NCI-H1092 treated with DMSO at 0.1 percent for 48 hours (cell line): ENCODE measurements at regions not wholly inside any gene's neighbourhood (a gene's known extent, or its start where the extent isn't known, plus 50 kb on each side); places are given as distances from the start of the nearest gene placed in this dataset.
A peak's percentile ranks its signal among the peaks of the same experiment; 100 is the strongest.

Source experiments
- DNase-seq: peaks from one replicate; lab custom pipeline; 2025; lab: John Stamatoyannopoulos, UW

DNA sequence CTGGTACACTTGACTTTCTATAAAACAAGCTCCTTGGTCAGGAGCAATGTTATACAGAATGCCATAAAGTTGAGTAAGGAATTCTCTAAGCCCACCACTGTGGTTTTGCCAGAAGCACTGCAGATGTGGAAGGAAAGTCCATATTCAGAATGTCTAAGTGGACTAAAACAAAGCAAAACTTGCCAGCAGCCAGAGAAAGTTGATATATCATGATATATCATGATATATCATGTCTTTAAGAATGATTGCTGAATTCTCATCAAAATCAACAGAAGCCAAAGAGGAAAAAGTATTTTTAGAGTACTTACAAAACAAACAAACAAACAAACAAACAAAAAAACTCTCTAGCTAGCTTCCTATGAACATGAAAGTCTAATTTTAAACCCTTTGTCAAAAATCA lies 424.8 kb upstream of the OR4E1 start:
- DNase-seq = no peak

DNA sequence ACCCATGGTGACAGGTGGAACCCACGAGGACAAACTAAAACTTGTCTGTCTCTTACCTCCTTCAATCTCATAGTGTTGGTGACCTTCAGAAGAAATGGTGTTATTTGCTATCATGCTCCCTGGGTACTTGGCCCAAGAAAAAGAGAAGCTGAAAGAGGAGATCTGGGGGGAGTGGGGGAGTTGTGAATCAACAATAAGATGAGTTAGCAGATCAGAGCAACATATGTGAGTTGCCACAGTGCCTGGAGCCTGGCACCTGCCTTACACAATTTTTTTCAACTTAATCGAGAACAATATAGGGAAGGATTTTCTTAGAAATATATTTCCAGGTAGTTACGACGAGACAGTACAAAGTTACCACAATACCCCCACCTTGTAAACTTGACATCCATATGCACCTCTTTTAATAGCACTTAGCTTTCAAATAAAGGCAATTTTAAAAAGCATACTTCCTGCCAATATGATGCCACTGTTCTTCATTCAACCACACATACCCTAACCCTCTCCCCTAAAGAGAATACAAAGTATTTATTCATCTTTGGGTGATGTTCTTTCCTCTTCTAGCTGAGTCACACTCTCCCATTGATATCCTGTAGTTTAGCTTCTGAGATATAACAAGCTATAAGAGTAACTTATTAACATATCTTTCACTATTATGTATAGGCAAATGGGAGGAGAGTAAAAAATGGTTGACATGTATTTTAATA lies 424.1 kb upstream of the OR4E1 start:
- DNase-seq = no peak

DNA sequence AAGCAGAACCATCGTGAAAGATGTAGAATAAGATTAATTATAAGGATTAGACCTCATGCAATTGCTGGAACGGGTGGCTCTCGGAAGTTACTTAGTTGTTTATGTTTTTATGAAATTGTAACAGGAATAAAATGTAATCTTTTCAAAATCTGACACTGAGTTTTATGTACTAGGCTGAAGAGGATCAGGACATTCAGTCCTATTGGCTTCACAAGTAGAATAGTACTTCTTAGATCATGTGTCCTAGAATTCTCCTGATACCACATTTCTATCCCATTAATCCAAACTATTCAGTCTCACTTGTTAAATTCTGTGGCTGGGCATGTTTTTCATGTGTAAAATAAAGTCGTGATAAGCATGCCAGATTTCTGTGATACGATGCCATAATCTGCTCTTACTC lies 423.5 kb upstream of the OR4E1 start:
- no peak for DNase-seq

DNA sequence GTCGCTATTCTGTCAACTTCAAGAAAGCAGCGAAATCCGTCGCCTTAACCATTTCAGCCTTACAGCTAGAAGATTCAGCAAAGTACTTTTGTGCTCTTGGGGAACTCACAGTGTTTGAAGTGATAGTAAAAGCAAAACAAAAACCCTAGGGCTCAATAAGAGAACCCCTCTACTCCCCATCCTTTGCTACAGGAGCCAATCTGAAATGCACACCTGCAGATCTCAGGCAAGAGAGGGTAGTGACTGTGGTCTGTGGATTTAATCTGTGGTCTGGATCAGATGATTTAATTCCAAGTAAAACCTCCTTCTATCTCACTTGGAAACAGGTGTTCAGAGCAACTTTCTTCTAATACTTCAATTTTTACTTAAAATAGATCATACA lies 422.9 kb upstream of the OR4E1 start:
- no peak for DNase-seq

DNA sequence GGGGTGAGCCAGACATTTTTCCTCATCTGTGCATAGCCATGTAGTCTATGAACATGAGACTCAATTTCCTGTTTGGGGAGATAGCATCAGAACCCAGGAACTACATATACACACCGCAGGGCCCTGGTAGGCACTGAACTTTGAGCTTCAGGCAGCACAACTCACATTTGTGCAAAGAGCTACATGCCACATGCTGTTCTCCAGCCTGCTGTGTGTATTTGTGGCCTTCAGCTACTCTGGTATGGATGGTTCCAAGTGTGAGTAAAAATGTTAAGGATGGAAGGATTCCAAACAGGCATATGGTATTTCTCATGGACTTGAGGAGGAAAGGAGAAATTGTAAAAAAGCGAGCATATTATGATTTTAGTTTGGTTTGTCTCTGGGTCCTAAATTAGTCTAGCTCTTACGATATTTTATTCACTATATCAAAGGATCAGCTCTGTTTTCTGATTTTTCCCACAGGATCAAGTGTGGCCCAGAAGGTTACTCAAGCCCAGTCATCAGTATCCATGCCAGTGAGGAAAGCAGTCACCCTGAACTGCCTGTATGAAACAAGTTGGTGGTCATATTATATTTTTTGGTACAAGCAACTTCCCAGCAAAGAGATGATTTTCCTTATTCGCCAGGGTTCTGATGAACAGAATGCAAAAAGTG lies 422.4 kb upstream of the OR4E1 start:
- DNase-seq = no peak

DNA sequence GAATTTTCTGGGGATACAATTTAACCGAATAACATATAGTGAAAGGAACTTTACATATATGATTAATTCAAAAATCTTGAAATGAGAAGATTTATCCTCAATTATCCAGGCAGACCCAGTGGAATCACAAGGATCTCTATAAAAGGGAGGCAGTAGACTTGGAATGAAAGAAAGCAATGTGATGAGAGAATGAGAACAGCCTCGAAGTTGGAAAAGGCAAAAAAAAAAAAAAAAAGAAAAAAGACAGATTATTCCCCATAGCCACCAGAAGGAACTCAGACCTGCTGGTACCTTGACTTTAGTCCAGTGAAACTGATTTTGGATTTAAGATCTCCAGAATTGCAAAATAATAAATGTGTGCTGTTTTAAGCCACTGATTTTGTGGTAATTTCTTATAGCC lies 416.3 kb upstream of the OR4E1 start:
- DNase-seq = no peak

DNA sequence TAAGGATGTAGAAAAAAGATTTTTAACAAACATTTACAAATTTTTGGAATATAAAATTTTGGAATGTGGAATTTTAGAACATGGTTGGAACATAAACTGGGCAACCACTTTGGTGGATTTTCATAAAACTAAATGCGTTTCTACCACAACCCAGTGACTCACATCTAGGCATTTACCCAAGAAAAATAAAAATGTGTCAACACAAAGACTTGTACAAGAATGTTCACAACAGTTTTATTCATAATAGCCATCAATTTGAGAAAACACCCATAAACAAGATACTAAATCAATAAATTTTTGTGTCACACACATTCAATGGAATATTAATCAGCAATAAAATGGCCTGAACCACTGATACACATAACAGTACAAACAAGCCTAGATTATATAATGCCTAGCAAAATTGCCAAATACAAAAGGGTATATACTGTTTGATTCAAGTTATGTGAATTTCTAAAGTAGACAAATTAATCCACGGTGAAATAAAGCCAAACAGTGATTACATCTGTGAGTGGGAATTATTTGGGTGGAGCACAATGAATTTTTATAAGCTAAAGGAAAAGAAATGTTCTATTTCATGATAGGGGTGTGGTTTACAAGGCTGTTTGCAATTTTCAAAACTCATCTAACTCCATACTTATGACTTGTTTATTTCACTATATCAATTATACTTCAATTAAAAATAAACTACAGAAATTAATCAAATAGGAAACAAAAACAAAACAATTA lies 415.2 kb upstream of the OR4E1 start:
- DNase-seq = no peak

DNA sequence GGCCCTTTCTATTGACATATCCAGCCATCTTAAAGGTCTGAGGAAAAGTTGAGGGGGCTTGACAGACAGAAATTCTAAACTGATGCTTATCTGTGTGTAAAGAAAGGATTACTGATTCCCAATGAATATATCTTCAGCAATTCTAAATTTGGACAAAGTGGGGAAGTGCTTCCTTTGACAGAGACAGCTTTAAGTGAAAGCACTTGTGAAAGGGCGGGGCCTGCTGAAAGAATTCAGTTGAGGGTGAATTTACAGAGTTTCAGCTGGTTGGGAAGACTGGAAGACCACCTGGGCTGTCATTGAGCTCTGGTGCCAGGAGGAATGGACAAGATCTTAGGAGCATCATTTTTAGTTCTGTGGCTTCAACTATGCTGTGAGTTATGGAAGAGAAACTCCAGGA lies 412.5 kb upstream of the OR4E1 start:
- DNase-seq = no peak

DNA sequence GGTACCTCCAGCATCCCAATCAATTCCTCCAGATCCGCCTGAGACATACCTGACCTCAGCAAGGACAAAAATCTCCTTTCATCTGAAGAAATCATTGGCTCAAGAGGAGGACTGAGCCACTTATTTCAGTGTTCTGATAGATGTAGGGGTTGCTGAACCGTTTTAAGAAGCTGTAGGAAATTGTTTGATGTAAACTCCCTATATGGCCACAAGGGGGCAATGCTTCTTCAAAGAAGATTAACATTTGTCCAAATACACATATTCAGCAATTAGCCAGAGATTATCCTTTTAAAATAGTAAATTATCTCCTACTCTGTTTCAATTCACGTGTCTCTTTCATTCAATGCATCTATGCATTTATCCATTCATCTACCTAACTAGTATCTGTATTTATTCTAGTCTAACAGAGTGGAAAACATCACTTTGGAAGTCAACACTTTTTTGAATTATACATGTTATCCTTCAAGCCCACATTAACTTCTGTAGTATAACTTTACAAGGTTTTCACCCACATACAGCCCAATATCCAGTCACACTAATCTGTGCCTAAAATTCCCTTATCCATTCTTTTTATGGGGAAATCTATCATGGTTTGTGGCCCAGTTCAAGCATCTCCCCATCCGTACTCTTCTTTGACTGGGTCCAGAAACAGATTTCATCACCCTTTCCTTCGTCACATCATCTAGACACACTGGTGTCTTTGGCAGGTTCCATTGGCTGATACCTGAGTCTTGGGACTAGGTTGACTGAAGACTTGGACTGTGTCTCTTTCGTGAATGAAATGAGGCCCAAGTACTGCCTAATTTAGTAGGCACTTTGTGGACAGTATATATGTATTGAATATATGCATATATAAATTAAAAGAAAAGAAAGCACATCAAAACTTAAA lies 411.0 kb upstream of the OR4E1 start:
- DNase-seq = peak; percentile 14

DNA sequence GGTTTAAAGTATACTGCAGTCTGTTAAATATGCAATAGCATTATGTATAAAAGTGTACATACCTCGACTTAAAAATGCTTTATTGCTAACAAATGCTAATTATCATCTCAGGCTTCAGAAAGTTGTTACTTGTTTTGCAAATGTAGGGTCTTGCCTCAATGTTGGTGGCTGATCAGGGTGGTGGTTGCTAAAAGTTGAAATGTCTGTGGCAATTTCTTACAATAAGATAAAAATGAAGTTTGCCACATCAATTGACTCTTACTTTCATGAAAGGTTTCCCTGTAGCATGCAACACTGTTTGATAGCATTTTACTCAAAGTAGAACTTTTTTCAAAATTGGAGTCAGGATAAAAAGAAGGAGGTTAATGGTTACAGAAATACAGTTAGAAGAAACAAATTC lies 407.7 kb upstream of the OR4E1 start:
- DNase-seq = no peak

DNA sequence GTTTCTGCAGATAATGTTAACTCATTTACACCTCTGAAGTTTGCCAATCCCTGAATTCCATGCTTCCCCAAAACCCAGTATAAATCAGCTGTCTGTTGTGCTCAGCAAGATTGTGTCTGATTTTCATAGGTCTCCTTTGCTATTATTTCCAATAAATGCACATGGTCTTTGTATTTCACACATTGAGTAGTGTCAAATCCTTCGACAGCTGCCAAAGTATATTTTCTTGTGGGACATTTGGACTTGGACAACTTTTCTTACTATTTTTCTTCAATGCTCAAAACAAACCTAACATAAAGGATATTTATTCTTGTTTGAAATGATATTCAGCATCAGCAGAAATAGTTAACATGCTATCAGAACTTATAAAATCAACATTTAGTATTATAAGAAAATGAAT lies 406.1 kb upstream of the OR4E1 start:
- DNase-seq = no peak

DNA sequence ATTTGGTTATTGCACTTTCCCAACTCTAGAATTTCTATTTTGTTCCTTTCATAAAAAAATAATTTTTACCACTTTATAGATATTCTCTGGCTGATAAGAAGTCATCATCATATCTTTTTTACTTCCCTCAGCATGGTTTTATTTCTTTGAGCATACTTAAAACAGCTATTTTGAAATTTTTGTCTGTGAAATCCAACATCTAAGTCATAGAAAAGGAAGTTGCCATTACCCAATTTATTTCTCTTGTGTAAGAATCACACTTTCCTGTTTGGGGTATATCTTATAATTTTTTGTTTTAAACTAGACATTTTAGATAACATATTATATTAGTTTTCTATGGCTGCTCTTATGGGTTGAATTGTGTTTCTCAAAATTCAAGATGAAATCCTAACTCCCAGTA lies 400.2 kb upstream of the OR4E1 start:
- DNase-seq = no peak

DNA sequence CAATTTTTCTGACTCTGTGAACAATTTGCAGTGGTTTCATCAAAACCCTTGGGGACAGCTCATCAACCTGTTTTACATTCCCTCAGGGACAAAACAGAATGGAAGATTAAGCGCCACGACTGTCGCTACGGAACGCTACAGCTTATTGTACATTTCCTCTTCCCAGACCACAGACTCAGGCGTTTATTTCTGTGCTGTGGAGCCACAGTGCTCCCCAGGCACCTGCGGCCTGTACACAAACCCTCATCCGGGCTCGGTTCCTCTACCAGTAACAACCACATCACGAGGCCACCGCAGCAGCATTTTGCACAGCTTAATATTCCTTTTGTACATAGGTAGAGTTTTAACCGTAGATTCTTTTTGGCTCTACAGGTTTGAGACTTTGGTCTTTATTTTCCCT lies 397.4 kb upstream of the OR4E1 start:
- DNase-seq = no peak

DNA sequence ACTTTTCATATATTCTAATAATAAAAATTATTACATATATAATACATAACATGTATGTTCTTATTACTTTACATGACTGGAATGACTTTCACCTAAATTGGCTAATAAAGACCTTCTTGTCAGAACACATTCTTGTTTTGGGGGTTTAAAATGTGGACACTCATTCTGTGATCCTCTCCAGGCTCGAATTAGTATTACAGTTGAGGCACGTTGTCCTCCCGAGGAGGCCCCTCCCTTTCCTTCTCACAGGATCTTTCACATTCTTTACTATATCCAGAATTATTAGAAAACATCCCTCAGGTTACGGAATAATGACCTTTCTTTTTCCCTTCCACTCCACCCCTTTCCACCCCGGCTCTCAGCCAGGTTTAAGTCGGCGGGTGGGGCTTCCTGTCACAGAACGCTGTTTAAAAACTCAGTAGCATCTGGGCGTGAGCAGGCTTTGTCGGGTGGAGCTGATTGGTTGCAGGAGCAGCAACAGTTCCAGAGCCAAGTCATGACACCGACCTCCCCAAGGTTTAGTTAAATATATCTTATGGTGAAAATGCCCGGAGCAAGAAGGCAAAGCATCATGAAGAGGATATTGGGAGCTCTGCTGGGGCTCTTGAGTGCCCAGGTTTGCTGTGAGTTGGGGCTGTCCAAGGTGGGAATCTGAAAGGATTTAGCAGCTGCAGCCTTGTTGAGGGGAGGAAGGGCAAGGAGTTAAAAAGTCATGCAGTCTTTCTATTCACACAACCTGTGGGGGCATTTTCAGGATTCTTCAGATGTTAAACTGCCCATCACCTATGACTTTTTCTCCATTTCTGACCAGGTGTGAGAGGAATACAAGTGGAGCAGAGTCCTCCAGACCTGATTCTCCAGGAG lies 396.7 kb upstream of the OR4E1 start:
- no peak for DNase-seq

DNA sequence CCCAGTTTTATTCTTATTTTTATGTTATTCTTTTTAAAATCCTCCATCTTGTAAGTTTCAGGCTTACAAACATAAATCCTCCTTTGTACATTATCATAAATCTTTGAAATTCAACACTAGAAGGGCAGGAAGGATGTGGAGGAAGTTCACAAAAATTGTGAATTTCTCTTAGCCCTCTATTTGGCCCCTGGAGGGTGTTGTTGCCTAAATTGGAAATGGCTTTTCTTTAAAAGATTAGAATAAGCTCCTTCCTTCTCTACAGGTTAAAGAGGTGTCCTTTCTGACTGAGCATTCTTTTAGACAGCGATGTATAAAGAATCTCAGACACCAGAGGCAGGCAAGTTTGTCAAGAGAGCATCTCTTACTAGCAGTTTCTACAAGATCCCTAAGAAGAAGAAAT lies 391.7 kb upstream of the OR4E1 start:
- no peak for DNase-seq

DNA sequence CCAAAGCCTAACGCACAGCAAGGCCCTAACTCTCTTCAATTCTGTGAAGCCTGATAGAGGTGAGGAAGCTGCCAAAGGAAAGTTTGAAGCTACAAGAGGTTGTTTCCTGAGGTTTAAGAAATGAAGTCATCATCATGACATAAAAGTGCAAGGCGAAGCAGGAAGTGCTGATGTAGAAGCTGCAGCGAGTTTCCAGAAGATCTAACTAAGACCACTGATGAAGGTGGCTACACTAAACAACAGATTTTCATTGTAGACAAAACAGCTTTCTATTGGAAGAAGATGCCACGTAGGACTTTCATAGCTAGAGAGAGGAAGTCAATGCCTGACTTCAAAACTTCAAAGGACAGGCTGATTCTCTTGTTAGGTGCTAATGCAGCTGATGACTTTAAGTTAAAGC lies 385.6 kb upstream of the OR4E1 start:
- no peak for DNase-seq

DNA sequence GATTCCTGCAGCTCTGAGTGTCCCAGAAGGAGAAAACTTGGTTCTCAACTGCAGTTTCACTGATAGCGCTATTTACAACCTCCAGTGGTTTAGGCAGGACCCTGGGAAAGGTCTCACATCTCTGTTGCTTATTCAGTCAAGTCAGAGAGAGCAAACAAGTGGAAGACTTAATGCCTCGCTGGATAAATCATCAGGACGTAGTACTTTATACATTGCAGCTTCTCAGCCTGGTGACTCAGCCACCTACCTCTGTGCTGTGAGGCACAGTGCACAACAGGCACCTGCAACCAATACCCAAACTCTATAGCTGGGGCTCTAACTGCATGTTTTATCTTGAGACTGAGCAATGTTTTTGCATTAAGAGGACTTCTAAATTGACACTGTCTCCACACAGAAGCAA lies 379.2 kb upstream of the OR4E1 start:
- no peak for DNase-seq

DNA sequence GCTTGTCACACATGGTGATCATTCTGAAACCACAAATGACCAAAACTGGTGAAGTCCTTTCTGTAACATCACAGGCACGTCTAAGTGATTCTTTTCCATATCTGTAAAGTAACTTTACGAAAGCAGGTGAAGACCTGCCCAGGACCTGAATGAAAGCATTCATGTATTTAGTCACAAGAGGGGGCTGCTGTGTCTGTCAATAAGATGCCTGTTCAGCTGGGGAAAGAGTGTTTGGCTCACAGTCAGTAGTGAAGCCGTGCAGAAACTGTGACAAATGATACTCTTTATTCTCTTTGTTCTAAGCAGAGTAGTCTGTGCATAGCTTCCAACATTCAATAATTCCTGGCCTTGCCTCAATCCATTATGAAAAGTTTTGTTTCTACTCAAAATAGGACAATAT lies 373.5 kb upstream of the OR4E1 start:
- no peak for DNase-seq

DNA sequence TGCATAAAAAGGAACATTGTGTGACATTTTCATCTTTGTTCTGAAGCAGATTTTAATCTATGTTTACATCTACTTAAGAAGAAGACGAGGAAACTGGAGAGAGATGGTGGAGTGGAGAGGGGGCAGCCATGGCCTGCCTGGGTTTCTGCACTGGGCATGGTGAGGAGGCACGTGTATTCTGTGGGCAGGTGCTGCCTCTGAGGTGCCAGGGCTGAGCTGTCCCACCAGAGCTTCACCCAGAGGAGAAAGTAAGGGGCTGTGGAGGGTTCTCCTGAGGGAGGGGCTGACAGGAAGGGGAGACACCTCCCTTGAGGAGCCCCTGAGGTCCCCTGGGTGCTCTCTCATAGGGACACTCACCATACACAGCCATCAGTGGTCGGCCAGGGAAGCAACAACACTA lies 372.4 kb upstream of the OR4E1 start:
- DNase-seq = no peak

DNA sequence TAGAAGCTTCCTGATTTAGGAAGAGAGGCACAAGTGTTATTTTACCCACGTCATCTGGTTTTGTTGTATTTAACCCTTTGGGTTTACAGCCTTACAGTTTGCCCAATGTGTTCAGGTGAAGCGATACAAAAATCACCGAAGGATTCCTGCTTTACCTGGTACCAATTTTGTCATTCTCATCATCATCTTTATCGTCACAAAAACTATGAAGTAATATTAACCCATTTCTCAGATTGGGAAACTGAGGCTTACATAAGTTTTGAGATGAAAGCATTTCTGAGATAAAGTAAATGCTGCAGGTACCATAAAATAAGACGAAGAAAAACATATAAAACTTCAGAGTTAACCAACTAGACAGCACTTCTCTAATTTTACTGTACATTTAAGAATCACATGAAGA lies 370.6 kb upstream of the OR4E1 start:
- DNase-seq = no peak

DNA sequence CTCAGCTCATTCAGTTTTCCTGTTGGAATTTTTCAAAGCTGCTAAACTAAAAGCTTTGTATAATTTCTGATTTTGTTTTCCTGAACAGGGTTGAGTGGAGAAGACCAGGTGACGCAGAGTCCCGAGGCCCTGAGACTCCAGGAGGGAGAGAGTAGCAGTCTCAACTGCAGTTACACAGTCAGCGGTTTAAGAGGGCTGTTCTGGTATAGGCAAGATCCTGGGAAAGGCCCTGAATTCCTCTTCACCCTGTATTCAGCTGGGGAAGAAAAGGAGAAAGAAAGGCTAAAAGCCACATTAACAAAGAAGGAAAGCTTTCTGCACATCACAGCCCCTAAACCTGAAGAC lies 367.1 kb upstream of the OR4E1 start:
- DNase-seq = no peak
